Endothelial cell of umbilical vein (primary cell): ENCODE measurements at regions not wholly inside any gene's neighbourhood (a gene's known extent, or its start where the extent isn't known, plus 50 kb on each side); places are given as distances from the start of the nearest gene placed in this dataset.

ENCODE experiments used
- BruUV-seq: library from RNA; stranded (reverse); fragments of 400-500 nt; replicated peaks from 2 replicates; lab custom pipeline; 2021; lab: Mats Ljungman, UMichigan
- CTCF ChIA-PET: fragments of 300-600, 350-600 bp; sonication (Branson Sonifier 250); formaldehyde crosslinking; loops from one replicate; lab custom pipeline; 2021; ENCODE audit warnings: antibody characterized with exemption, inconsistent platforms; lab: Charles Lee
- POLR2A ChIA-PET: fragments of 300-600, 350-600 bp; sonication (Branson Sonifier 250); formaldehyde crosslinking; loops from one replicate; lab custom pipeline; 2021; ENCODE audit warnings: antibody characterized with exemption, inconsistent platforms; lab: Charles Lee
- DNase-seq: peaks from one replicate; pipeline ENCODE4 v3.0.0-alpha.2; 2011; ENCODE audit warnings: low read depth, low spot score
- FAIRE-seq: peaks from 2 replicates; lab custom pipeline; 2011; peaks lifted over from hg19 to GRCh38; lab: Jason Lieb, UNC
- H2AFZ ChIP-seq: 2 replicates; pipeline ENCODE4 v1.6.0; 2012; ENCODE audit warnings: low read depth, low read length, control low read depth, inconsistent platforms
- H3K27ac ChIP-seq: 2 replicates; pipeline ENCODE4 v1.5.1; 2011; ENCODE audit warnings: low read depth, mild to moderate bottlenecking, control low read depth, low read length, moderate library complexity; ENCODE audit not compliant: insufficient read depth
- H3K27me3 ChIP-seq, 2 experiments: 2 replicates each; pipeline versions ENCODE4 v1.6.0 to v1.6.1; 2011; ENCODE audit warnings: low read length in 2 of 2, mixed read lengths in 1 of 2; ENCODE audit not compliant: control insufficient read depth in 2 of 2, insufficient read depth in 2 of 2
- H3K36me3 ChIP-seq, 2 experiments: 2 replicates in 1 of 2; 3 replicates in 1 of 2; pipeline ENCODE4 v1.5.1; 2011; ENCODE audit warnings: low read length in 2 of 2, mild to moderate bottlenecking in 1 of 2, moderate library complexity in 1 of 2; ENCODE audit not compliant: control insufficient read depth in 2 of 2, insufficient read depth in 2 of 2; ENCODE audit errors: extremely low read depth in 1 of 2
- H3K4me1 ChIP-seq: 3 replicates; pipeline ENCODE4 v1.5.1; 2011; ENCODE audit warnings: mild to moderate bottlenecking, low read length; ENCODE audit not compliant: control insufficient read depth, insufficient read depth; ENCODE audit errors: extremely low read depth
- H3K4me2 ChIP-seq: 2 replicates; pipeline ENCODE4 v1.6.1; 2011; ENCODE audit warnings: low read length, control low read depth, mixed read lengths; ENCODE audit not compliant: insufficient read depth
- H3K4me3 ChIP-seq, 3 experiments: fragments of 200-600 bp in 1 of 3; sonication (generic), shearing (Covaris generic) in 1 of 3; replicated peaks in 1 of 3; 2 replicates each; pipeline ENCODE4 v1.5.1; 2011 to 2016; ENCODE audit warnings: control low read depth in 3 of 3, low read length in 3 of 3, mild to moderate bottlenecking in 2 of 3, inconsistent platforms in 1 of 3, low read depth in 1 of 3, moderate library complexity in 1 of 3; ENCODE audit not compliant: insufficient read depth in 1 of 3
- H3K79me2 ChIP-seq: 2 replicates; pipeline ENCODE4 v1.6.0; 2012; ENCODE audit warnings: low read length, inconsistent platforms; ENCODE audit not compliant: control insufficient read depth, insufficient read depth
- H3K9ac ChIP-seq: replicated peaks from 2 replicates; pipeline ENCODE3; 2011; ENCODE audit warnings: low read length, control low read depth; ENCODE audit not compliant: insufficient read depth; ENCODE audit errors: extremely low read depth
- H3K9me1 ChIP-seq: replicated peaks from 3 replicates; pipeline ENCODE4 v1.6.0; 2011; ENCODE audit warnings: mild to moderate bottlenecking, low read length; ENCODE audit not compliant: control insufficient read depth, insufficient read depth; ENCODE audit errors: extremely low read depth
- H3K9me3 ChIP-seq: replicated peaks from 2 replicates; pipeline ENCODE4 v1.5.1; 2012; ENCODE audit warnings: low read length, inconsistent platforms; ENCODE audit not compliant: control insufficient read depth, insufficient read depth
- H4K20me1 ChIP-seq: replicated peaks from 2 replicates; pipeline ENCODE3; 2011; ENCODE audit warnings: mild to moderate bottlenecking, low read length; ENCODE audit not compliant: control insufficient read depth, insufficient read depth; ENCODE audit errors: extremely low read depth
- EZH2 ChIP-seq: IDR thresholded peaks from 2 replicates; pipeline ENCODE4 v1.6.1; 2012; ENCODE audit warnings: borderline replicate concordance, low read depth, mild to moderate bottlenecking, moderate library complexity, low read length, inconsistent platforms; ENCODE audit not compliant: severe bottlenecking
- FOS ChIP-seq: IDR thresholded peaks from 2 replicates; pipeline ENCODE4 v1.6.1; 2011; ENCODE audit warnings: mild to moderate bottlenecking, low read length, moderate library complexity, borderline replicate concordance; ENCODE audit not compliant: insufficient read depth
- GATA2 ChIP-seq: IDR thresholded peaks from 2 replicates; pipeline ENCODE4 v1.7.0; 2011; ENCODE audit warnings: low read depth, mild to moderate bottlenecking, moderate library complexity, mixed read lengths, low read length; ENCODE audit not compliant: insufficient read length, insufficient read depth
- JUN ChIP-seq: IDR thresholded peaks from 2 replicates; pipeline ENCODE4 v1.6.1; 2011; ENCODE audit warnings: borderline replicate concordance, low read depth; ENCODE audit not compliant: insufficient read length, insufficient read depth
- MYC ChIP-seq: IDR thresholded peaks from one replicate; pipeline ENCODE4 v1.6.1; 2011; ENCODE audit warnings: mild to moderate bottlenecking, low read depth, low read length
- POLR2A ChIP-seq: IDR thresholded peaks from 2 replicates; pipeline ENCODE4 v1.6.1; 2012; ENCODE audit warnings: low read depth, mild to moderate bottlenecking, control low read depth, low read length
- dilution Hi-C: fragments of 300-500 bp; cut with MboI; formaldehyde crosslinking; loops from one replicate; pipeline ENCODE4 v1.15.0; 2019; ENCODE audit warnings: low sequenced_read_pairs; ENCODE audit not compliant: extremely low pct_ligation_motif_present
- intact Hi-C: fragments of 100-400 bp; cut with micrococcal nuclease; formaldehyde crosslinking; loops from one replicate; pipeline ENCODE4 v1.10.0; 2022
- TF ChIP-seq, protein P1 (sequence below), 2 donors: IDR thresholded peaks; 1 replicate in 1 of 2; 2 replicates in 1 of 2; pipeline ENCODE4 v1.5.1; 2011; ENCODE audit warnings: low read length in 2 of 2, mild to moderate bottlenecking in 2 of 2, moderate library complexity in 2 of 2, control low read depth in 1 of 2, inconsistent platforms in 1 of 2, low read depth in 1 of 2; ENCODE audit not compliant: insufficient read depth in 1 of 2; ENCODE audit errors: extremely low read depth in 1 of 2
- TF ChIP-seq, protein P2 (sequence below): IDR thresholded peaks from 2 replicates; pipeline ENCODE4 v1.6.1; 2011; ENCODE audit not compliant: insufficient read depth, insufficient read length

- no peak for FAIRE-seq
- TF ChIP-seq EZH2 (no peak), FOS (no peak), MYC (no peak), POLR2A (no peak)
- H3K9me3 ChIP-seq: peaks cover under 1% of the 10 kb centered on the region
- no peaks in the 10 kb centered on the region for H3K27me3 ChIP-seq
- intact Hi-C loops (no loop called here), dilution Hi-C loops (no loop called here)
- no peak overlapping the region for H3K9ac ChIP-seq
- no peak overlapping the region for H3K4me2 ChIP-seq
- H3K9me1 ChIP-seq: no peaks in the 10 kb centered on the region
- H2AFZ ChIP-seq: no peak overlapping the region
- no peak overlapping the region for H3K4me3 ChIP-seq
- no peaks in the 10 kb centered on the region for H3K36me3 ChIP-seq
- ChIA-PET CTCF (no interaction called here), POLR2A (no interaction called here)
- no peaks in the 10 kb centered on the region for H3K79me2 ChIP-seq
- DNase-seq: no peak
- no TSS peak for BruUV-seq
- H4K20me1 ChIP-seq: no peaks in the 10 kb centered on the region
- no peak overlapping the region for H3K27ac ChIP-seq
- H3K4me1 ChIP-seq: no peaks in the 10 kb centered on the region
These were observed 933.4 kb downstream of the SLITRK6 start for GRCh38 chr13:84865783-84866221.

DNA sequence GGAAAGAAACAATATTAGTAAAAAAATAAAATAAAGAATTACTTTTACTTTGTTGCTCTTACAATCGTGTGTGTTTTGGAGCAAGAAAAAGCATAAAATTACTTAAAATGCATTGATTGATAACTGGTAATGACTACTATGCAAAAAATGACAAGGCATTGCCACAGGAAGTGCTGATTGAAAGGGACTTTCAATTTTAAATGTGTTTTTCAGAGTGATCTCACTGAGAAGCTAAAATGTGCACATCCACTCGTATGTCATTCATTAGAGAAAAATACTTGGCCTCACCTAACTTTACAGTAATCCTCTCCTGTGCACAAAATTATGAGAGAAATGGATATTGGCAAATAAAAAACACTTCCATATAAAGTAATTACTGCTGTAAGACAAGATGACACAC is 934.9 kb downstream of the SLITRK6 start:
- POLR2A ChIA-PET: no interaction called here

More for the DNA sequence above, 934.9 kb downstream of the SLITRK6 start:
- TF ChIP-seq GATA2: no peak
- TF ChIP-seq, protein P1, sequence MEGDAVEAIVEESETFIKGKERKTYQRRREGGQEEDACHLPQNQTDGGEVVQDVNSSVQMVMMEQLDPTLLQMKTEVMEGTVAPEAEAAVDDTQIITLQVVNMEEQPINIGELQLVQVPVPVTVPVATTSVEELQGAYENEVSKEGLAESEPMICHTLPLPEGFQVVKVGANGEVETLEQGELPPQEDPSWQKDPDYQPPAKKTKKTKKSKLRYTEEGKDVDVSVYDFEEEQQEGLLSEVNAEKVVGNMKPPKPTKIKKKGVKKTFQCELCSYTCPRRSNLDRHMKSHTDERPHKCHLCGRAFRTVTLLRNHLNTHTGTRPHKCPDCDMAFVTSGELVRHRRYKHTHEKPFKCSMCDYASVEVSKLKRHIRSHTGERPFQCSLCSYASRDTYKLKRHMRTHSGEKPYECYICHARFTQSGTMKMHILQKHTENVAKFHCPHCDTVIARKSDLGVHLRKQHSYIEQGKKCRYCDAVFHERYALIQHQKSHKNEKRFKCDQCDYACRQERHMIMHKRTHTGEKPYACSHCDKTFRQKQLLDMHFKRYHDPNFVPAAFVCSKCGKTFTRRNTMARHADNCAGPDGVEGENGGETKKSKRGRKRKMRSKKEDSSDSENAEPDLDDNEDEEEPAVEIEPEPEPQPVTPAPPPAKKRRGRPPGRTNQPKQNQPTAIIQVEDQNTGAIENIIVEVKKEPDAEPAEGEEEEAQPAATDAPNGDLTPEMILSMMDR (IDR thresholded peaks at IDR 0.05; ENCODE audit: extremely low read depth in 1 of 2, insufficient read depth in 1 of 2, low read depth in 1 of 2, low read length in 2 of 2): no peak
- no peak for TF ChIP-seq JUN
- TF ChIP-seq, protein P2, sequence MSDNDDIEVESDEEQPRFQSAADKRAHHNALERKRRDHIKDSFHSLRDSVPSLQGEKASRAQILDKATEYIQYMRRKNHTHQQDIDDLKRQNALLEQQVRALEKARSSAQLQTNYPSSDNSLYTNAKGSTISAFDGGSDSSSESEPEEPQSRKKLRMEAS: no peak
- Histone ChIP-seq H3K27me3 (no peaks in the 10 kb centered on the region), H3K4me3 (no peak overlapping the region), H3K27ac (no peak overlapping the region), H3K9me1 (no peaks in the 10 kb centered on the region), H2AFZ (no peak overlapping the region), H4K20me1 (no peaks in the 10 kb centered on the region), H3K4me2 (no peak overlapping the region), H3K79me2 (no peaks in the 10 kb centered on the region), H3K9ac (no peak overlapping the region), H3K4me1 (no peaks in the 10 kb centered on the region), H3K9me3 (peaks cover 2% of the 10 kb centered on the region), H3K36me3 (no peaks in the 10 kb centered on the region)
- no peak for DNase-seq
- no TSS peak for BruUV-seq
- intact Hi-C loops: no loop called here
- CTCF ChIA-PET: no interaction called here
- dilution Hi-C loops: no loop called here
- no peak for FAIRE-seq
